ENCODE measurements at regions not wholly inside any gene's neighbourhood (a gene's known extent, or its start where the extent isn't known, plus 50 kb on each side); places are given as distances from the start of the nearest gene placed in this dataset.

- Histone ChIP-seq H3K9me3 (ENCODE audit: control insufficient read depth, insufficient read depth, low read depth, low read length) (no peaks in the 10 kb centered on the region), H3K4me3 (ENCODE audit: low read depth, low read length) (no peak overlapping the region), H3K36me3 (ENCODE audit: control insufficient read depth in 2 of 2, insufficient read depth in 1 of 2, low read length in 2 of 2) (no peaks in the 10 kb centered on the region), H3K27ac (ENCODE audit: extremely low read depth, low read depth, low read length) (no peak overlapping the region), H3K4me1 (ENCODE audit: control insufficient read depth, insufficient read depth, low read length) (no peaks in the 10 kb centered on the region)
- CTCF ChIA-PET: no interaction called here
- no peak for TF ChIP-seq ELK4 (IDR thresholded peaks at IDR 0.05; ENCODE audit: borderline replicate concordance, low read depth, low read length)
- TF ChIP-seq ZNF626 (tag by site-specific recombination; IDR thresholded peaks at IDR 0.05): no peak
- TF ChIP-seq ZNF148 (tag by site-specific recombination; IDR thresholded peaks at IDR 0.05; ENCODE audit: borderline replicate concordance): no peak
- no peak for TF ChIP-seq PRDM2 (tag by site-specific recombination; IDR thresholded peaks at IDR 0.05; ENCODE audit: borderline replicate concordance)
- no peak for TF ChIP-seq PRDM6 (tag by site-specific recombination; IDR thresholded peaks at IDR 0.05)
- TF ChIP-seq ZNF26 (tag by site-specific recombination; IDR thresholded peaks at IDR 0.05): no peak
- no peak for TF ChIP-seq ZBTB1 (tag by site-specific recombination; IDR thresholded peaks at IDR 0.05)
- TF ChIP-seq ZNF555 (tag by site-specific recombination; conservative IDR thresholded peaks at IDR 0.05): no peak
- no peak for TF ChIP-seq ZNF548 (tag by site-specific recombination; IDR thresholded peaks at IDR 0.05)
- TF ChIP-seq GLI2 (tag by site-specific recombination; IDR thresholded peaks at IDR 0.05; ENCODE audit: borderline replicate concordance, low read depth): no peak
- no peak for TF ChIP-seq GLIS2 (tag by site-specific recombination; IDR thresholded peaks at IDR 0.05)
- TF ChIP-seq ZNF488 (tag by site-specific recombination; IDR thresholded peaks at IDR 0.05): no peak
- TF ChIP-seq PRDM10 (tag by site-specific recombination; IDR thresholded peaks at IDR 0.05): no peak
- no peak for TF ChIP-seq ZNF48 (tag by site-specific recombination; IDR thresholded peaks at IDR 0.05)
- no peak for TF ChIP-seq ZNF473 (tag by site-specific recombination; IDR thresholded peaks at IDR 0.05)
- TF ChIP-seq ZNF133 (tag by site-specific recombination; IDR thresholded peaks at IDR 0.05): no peak
- TF ChIP-seq EGR2 (tag by site-specific recombination; IDR thresholded peaks at IDR 0.05; ENCODE audit: low read depth): no peak
- no peak for TF ChIP-seq ZIC2 (tag by site-specific recombination; IDR thresholded peaks at IDR 0.05)
- TF ChIP-seq ZNF266 (tag by site-specific recombination; IDR thresholded peaks at IDR 0.05; ENCODE audit: low read depth): no peak
- no peak for TF ChIP-seq KLF8 (tag by site-specific recombination; IDR thresholded peaks at IDR 0.05)
- POLR2A ChIA-PET: no interaction called here
These were observed 90.0 kb downstream of the TMEM114 start for GRCh38 chr16:8500351-8500750.
